ENCODE measurements at regions not wholly inside any gene's neighbourhood (a gene's known extent, or its start where the extent isn't known, plus 50 kb on each side); places are given as distances from the start of the nearest gene placed in this dataset.
A peak's percentile ranks its signal among the peaks of the same experiment; 100 is the strongest.
"Not testable (repeated sequence)": the region's sequence is repeated elsewhere in the genome, so short reads cannot be mapped to it uniquely, and the experiment has no call there.

DNA sequence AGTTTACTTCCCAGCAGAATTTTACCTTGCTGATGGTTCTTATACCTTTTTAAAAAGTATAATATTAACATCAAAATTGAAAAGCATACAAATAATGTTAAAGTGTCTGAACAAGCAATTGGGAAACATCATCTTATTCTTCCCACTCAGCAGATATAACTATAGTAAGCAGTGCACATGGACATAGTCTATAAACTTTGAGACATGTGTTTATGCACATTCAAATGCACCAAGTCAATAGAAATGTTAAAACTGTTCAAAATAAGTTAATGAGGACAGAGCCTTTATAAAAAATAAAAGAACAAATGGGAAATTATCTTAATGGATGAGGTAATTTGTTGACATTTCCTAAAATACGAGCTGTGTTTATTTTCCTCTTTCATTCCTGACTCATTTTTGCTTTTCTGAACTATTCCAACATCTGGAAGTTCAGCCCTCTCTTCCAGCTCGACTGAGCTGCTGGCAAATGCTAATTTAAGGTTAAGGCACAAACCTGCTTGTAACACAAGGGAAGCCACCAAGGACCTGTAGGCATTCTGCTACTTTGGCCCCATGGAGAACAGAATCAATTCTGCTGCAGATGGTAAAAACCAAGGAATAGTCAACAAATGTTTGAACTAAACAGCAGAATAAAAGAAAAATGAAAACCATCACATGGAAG is 110.3 kb upstream of the MAP3K4 start:
- H3K4me3 Mint-ChIP-seq (ENCODE audit: low read depth) = no peak overlapping the region
- H3K27ac Mint-ChIP-seq = peak overlapping the region; percentile 85
- peaks cover 38% of the 10 kb centered on the region for H3K4me1 Mint-ChIP-seq (ENCODE audit: low read depth)

DNA sequence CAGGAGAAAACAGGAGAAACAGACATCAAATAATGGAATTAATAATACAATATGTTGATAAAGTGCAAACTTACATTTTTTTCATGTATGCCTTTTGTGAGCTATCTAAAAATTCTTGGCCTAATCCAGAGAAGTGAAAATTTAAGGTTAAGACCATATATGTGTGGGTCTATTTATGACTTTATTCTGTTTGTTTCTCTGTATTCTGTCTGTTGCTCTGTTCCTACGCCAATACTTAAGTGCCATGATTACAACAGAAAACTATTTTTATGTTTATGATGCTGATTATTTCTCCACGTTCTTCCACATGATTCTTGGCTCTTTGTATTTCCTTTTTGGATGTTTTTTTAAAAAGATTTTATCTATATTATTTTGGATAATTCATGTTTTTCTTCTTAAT is 109.6 kb upstream of the MAP3K4 start:
- TF ChIP-seq, protein P1, sequence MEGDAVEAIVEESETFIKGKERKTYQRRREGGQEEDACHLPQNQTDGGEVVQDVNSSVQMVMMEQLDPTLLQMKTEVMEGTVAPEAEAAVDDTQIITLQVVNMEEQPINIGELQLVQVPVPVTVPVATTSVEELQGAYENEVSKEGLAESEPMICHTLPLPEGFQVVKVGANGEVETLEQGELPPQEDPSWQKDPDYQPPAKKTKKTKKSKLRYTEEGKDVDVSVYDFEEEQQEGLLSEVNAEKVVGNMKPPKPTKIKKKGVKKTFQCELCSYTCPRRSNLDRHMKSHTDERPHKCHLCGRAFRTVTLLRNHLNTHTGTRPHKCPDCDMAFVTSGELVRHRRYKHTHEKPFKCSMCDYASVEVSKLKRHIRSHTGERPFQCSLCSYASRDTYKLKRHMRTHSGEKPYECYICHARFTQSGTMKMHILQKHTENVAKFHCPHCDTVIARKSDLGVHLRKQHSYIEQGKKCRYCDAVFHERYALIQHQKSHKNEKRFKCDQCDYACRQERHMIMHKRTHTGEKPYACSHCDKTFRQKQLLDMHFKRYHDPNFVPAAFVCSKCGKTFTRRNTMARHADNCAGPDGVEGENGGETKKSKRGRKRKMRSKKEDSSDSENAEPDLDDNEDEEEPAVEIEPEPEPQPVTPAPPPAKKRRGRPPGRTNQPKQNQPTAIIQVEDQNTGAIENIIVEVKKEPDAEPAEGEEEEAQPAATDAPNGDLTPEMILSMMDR (IDR thresholded peaks at IDR 0.05; ENCODE audit: unreplicated experiment) = no peak
- no peaks in the 10 kb centered on the region for H3K9me3 Mint-ChIP-seq (ENCODE audit: low read depth)
- no peak overlapping the region for H3K27ac Mint-ChIP-seq
- no peaks in the 10 kb centered on the region for H3K27me3 Mint-ChIP-seq
- peaks cover 38% of the 10 kb centered on the region for H3K4me1 Mint-ChIP-seq (ENCODE audit: low read depth)
- DNase-seq (ENCODE audit: low spot score, unreplicated experiment) = no peak
- H3K4me3 Mint-ChIP-seq (ENCODE audit: low read depth) = no peak overlapping the region
- peaks cover 2% of the 10 kb centered on the region for H3K36me3 Mint-ChIP-seq (ENCODE audit: insufficient read depth)

More for the DNA sequence above, 110.3 kb upstream of the MAP3K4 start:
- H3K27me3 Mint-ChIP-seq = no peaks in the 10 kb centered on the region
- no peak for DNase-seq (ENCODE audit: low spot score, unreplicated experiment)
- TF ChIP-seq, protein P1 (IDR thresholded peaks at IDR 0.05; ENCODE audit: unreplicated experiment) = no peak
- no peaks in the 10 kb centered on the region for H3K9me3 Mint-ChIP-seq (ENCODE audit: low read depth)
- H3K36me3 Mint-ChIP-seq (ENCODE audit: insufficient read depth) = no peaks in the 10 kb centered on the region

DNA sequence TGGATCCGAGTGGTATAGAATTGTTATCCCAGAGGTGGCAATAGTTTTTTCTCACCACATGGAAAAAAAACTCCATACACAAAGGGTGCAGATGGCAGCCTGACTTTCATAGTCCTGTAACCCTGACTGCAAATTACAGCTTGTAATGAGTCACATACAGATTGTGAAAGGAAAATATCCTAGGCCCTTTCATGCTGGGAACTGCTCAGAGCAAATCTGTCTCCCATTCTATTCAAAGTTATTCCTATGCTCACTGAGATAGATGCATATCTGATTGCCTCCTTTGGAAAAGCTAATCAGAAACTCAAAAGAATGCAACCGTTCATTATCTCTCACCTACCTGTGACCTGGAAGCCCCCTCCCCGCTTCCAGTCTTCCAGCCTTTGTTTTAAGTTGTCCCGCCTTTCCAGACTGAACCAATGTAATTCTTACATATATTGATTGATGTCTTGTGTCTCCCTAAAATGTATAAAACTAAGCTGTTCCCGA is 108.7 kb upstream of the MAP3K4 start:
- H3K4me3 Mint-ChIP-seq (ENCODE audit: low read depth) = peak overlapping the region; percentile 65
- TF ChIP-seq, protein P1 (IDR thresholded peaks at IDR 0.05; ENCODE audit: unreplicated experiment) = no peak
- H3K4me1 Mint-ChIP-seq (ENCODE audit: low read depth) = peaks cover 38% of the 10 kb centered on the region
- H3K36me3 Mint-ChIP-seq (ENCODE audit: insufficient read depth) = peaks cover 6% of the 10 kb centered on the region
- DNase-seq (ENCODE audit: low spot score, unreplicated experiment) = no peak
- H3K27ac Mint-ChIP-seq = peak overlapping the region; percentile 98
- no peaks in the 10 kb centered on the region for H3K27me3 Mint-ChIP-seq
- H3K9me3 Mint-ChIP-seq (ENCODE audit: low read depth) = no peaks in the 10 kb centered on the region

DNA sequence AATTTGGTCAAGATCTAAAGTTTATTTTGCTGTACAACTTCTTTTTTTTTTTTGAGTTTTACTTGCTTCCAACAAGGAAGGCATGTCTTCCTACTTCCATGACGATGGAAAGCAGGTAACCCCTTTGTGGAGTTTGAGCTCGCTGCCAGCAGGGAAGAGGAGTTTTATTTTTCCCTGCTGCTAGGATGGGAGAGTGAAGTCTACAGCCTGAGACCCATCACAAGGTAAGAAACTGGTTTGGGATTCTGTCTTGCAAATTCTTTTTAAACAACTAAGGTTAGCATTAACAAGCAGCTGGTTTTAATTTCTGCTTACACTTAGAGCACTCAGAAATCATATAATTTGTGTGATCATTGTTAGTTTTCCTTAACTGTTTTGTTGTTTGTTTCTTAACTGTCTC is 108.0 kb upstream of the MAP3K4 start:
- H3K27ac Mint-ChIP-seq = peak overlapping the region; percentile 98
- peaks cover 39% of the 10 kb centered on the region for H3K4me1 Mint-ChIP-seq (ENCODE audit: low read depth)
- peak overlapping the region; percentile 65 for H3K4me3 Mint-ChIP-seq (ENCODE audit: low read depth)
- TF ChIP-seq, protein P1 (IDR thresholded peaks at IDR 0.05; ENCODE audit: unreplicated experiment) = no peak
- no peaks in the 10 kb centered on the region for H3K9me3 Mint-ChIP-seq (ENCODE audit: low read depth)
- no peak for DNase-seq (ENCODE audit: low spot score, unreplicated experiment)
- no peaks in the 10 kb centered on the region for H3K27me3 Mint-ChIP-seq
- peaks cover 8% of the 10 kb centered on the region for H3K36me3 Mint-ChIP-seq (ENCODE audit: insufficient read depth)

DNA sequence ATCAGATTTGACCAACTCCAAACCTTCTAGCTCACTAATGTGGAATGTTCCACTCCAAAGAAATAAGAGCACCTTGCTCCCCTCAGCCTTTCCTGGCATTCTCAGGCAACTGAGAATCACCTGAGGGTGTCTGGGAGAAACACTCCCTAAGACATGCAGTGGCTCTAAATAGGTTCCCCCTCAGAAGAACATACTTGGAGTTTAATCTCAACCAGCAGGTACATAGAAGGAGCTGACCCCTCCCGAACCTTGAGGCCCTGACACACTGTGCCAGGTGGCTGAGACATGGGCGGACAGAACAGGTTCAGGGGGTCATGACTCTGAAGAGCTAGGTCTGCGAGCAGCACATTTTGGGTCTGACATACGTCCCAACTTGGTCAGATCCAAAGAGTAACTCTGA is 107.6 kb upstream of the MAP3K4 start:
- DNase-seq (ENCODE audit: low spot score, unreplicated experiment) = no peak
- no peaks in the 10 kb centered on the region for H3K27me3 Mint-ChIP-seq
- no peaks in the 10 kb centered on the region for H3K9me3 Mint-ChIP-seq (ENCODE audit: low read depth)
- H3K27ac Mint-ChIP-seq = peak overlapping the region; percentile 98
- peak overlapping the region; percentile 65 for H3K4me3 Mint-ChIP-seq (ENCODE audit: low read depth)
- H3K4me1 Mint-ChIP-seq (ENCODE audit: low read depth) = peaks cover 42% of the 10 kb centered on the region
- TF ChIP-seq, protein P1 (IDR thresholded peaks at IDR 0.05; ENCODE audit: unreplicated experiment) = no peak
- peaks cover 9% of the 10 kb centered on the region for H3K36me3 Mint-ChIP-seq (ENCODE audit: insufficient read depth)

DNA sequence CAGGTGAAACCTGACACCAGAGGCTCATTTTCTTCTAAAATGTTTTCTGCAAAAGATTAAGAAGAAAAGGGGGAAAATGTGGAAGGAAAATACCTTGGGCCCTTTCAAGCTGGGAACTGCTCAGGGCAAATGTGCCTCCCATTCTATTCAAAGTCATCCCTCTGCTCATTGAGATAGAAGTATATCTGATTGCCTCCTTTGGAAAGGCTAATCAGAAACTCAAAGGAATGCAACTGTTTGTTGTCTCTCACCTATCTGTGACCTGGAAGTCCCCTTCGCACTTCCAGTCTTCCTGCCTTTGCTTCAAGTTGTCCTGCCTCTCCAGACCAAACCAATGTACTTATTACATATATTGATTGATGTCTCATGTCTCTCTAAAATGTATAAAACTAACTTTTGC is 102.4 kb upstream of the MAP3K4 start:
- not testable (repeated sequence) for H3K4me3 Mint-ChIP-seq (ENCODE audit: low read depth)
- Mint-ChIP-seq H3K27ac (peak overlapping the region; percentile 10), H3K36me3 (ENCODE audit: insufficient read depth) (peaks cover 11% of the 10 kb centered on the region)

More for the DNA sequence above, 102.4 kb upstream of the MAP3K4 start:
- H3K9me3 Mint-ChIP-seq (ENCODE audit: low read depth); H3K27me3 Mint-ChIP-seq; DNase-seq (ENCODE audit: low spot score, unreplicated experiment): not testable (repeated sequence)
- peaks cover 35% of the 10 kb centered on the region for H3K4me1 Mint-ChIP-seq (ENCODE audit: low read depth)
